ENCODE measurements at regions not wholly inside any gene's neighbourhood (a gene's known extent, or its start where the extent isn't known, plus 50 kb on each side); places are given as distances from the start of the nearest gene placed in this dataset.

- no peaks in the 10 kb centered on the region for H3K27me3 ChIP-seq (ENCODE audit: control insufficient read depth in 2 of 2, insufficient read depth in 2 of 2, low read length in 2 of 2)
- CTCF ChIA-PET = no interaction called here
- no peaks in the 10 kb centered on the region for H3K79me2 ChIP-seq (ENCODE audit: control insufficient read depth, insufficient read depth, low read length)
- no peak overlapping the region for H2AFZ ChIP-seq (ENCODE audit: low read depth, low read length)
- H3K4me3 ChIP-seq (replicated peaks in 1 of 3; ENCODE audit: insufficient read depth in 1 of 3, low read depth in 1 of 3, low read length in 3 of 3) = no peak overlapping the region
- no peak overlapping the region for H3K4me2 ChIP-seq (ENCODE audit: insufficient read depth, low read length)
- no peak overlapping the region for H3K9ac ChIP-seq (replicated peaks; ENCODE audit: extremely low read depth, insufficient read depth, low read length)
- no peaks in the 10 kb centered on the region for H4K20me1 ChIP-seq (replicated peaks; ENCODE audit: control insufficient read depth, extremely low read depth, insufficient read depth, low read length)
- no peaks in the 10 kb centered on the region for H3K36me3 ChIP-seq (ENCODE audit: control insufficient read depth in 2 of 2, extremely low read depth in 1 of 2, insufficient read depth in 2 of 2, low read length in 2 of 2)
- FAIRE-seq = no peak
- no TSS peak for BruUV-seq (replicated peaks)
- POLR2A ChIA-PET = no interaction called here
- H3K27ac ChIP-seq (ENCODE audit: insufficient read depth, low read depth, low read length) = no peak overlapping the region
- no peaks in the 10 kb centered on the region for H3K9me3 ChIP-seq (replicated peaks; ENCODE audit: control insufficient read depth, insufficient read depth, low read length)
- intact Hi-C loops (cut with micrococcal nuclease) = no loop called here
- no peaks in the 10 kb centered on the region for H3K9me1 ChIP-seq (replicated peaks; ENCODE audit: control insufficient read depth, extremely low read depth, insufficient read depth, low read length)
- DNase-seq (ENCODE audit: low read depth, low spot score) = no peak
- H3K4me1 ChIP-seq (ENCODE audit: control insufficient read depth, extremely low read depth, insufficient read depth, low read length) = no peaks in the 10 kb centered on the region
- no peak for TF ChIP-seq POLR2AphosphoS5 (IDR thresholded peaks at IDR 0.05; ENCODE audit: insufficient read depth, low read depth, low read length)
- TF ChIP-seq JUN (IDR thresholded peaks at IDR 0.05; ENCODE audit: borderline replicate concordance, insufficient read depth, insufficient read length, low read depth) = no peak
- no peak for TF ChIP-seq POLR2A (IDR thresholded peaks at IDR 0.05; ENCODE audit: low read depth, low read length)
- TF ChIP-seq FOS (IDR thresholded peaks at IDR 0.05; ENCODE audit: borderline replicate concordance, insufficient read depth, low read length) = no peak
- TF ChIP-seq MYC (IDR thresholded peaks at IDR 0.05; ENCODE audit: low read depth, low read length) = no peak
- TF ChIP-seq CTCF (IDR thresholded peaks at IDR 0.05; ENCODE audit: extremely low read depth in 1 of 2, insufficient read depth in 1 of 2, low read depth in 1 of 2, low read length in 2 of 2) = no peak
- TF ChIP-seq EZH2 (IDR thresholded peaks at IDR 0.05; ENCODE audit: borderline replicate concordance, low read depth, low read length, severe bottlenecking) = no peak
- dilution Hi-C loops (cut with MboI; ENCODE audit: extremely low pct_ligation_motif_present, low sequenced_read_pairs) = no loop called here
These were observed 185.8 kb downstream of the CLIC5 start for GRCh38 chr6:45829873-45830272.

Data from endothelial cell of umbilical vein (primary cell).